HCT116 (cell line): ENCODE measurements at regions not wholly inside any gene's neighbourhood (a gene's known extent, or its start where the extent isn't known, plus 50 kb on each side); places are given as distances from the start of the nearest gene placed in this dataset.

ENCODE experiments used
- CBX3 ChIP-seq: IDR thresholded peaks from 2 replicates; pipeline ENCODE4 v1.6.1; 2012; ENCODE audit warnings: low read depth
- CEBPB ChIP-seq: IDR thresholded peaks from 2 replicates; pipeline ENCODE4 v1.6.1; 2012; ENCODE audit warnings: low read depth
- EZH2 ChIP-seq: fragments of 200-600 bp; sonication (generic); IDR thresholded peaks from 2 replicates; pipeline ENCODE4 v1.6.1; 2017; ENCODE audit warnings: antibody characterized with exemption, mixed run types
- EZH2phosphoT487 ChIP-seq: fragments of 200-600 bp; IDR thresholded peaks from 2 replicates; pipeline ENCODE4 v1.6.1; 2018; ENCODE audit warnings: antibody characterized with exemption, borderline replicate concordance
- POLR2A ChIP-seq: IDR thresholded peaks from 2 replicates; pipeline ENCODE4 v1.7.0; 2011; ENCODE audit warnings: borderline replicate concordance; ENCODE audit not compliant: insufficient read depth, insufficient read length; ENCODE audit errors: extremely low read depth
- RAD21 ChIP-seq: IDR thresholded peaks from 2 replicates; pipeline ENCODE4 v1.6.1; 2012; ENCODE audit warnings: low read depth, mild to moderate bottlenecking
- SIN3A ChIP-seq: IDR thresholded peaks from 2 replicates; pipeline ENCODE4 v1.6.1; 2012; ENCODE audit warnings: low read depth
- SRF ChIP-seq: IDR thresholded peaks from 2 replicates; pipeline ENCODE4 v1.6.1; 2012; ENCODE audit warnings: low read depth
- YY1 ChIP-seq: IDR thresholded peaks from 2 replicates; pipeline ENCODE4 v1.6.1; 2011; ENCODE audit warnings: low read length, low read depth, moderate library complexity, mild to moderate bottlenecking; ENCODE audit not compliant: insufficient replicate concordance; ENCODE audit errors: extremely low read depth
- ZNF274 ChIP-seq: fragments of 200-500 bp; sonication (Bioruptor generic); IDR thresholded peaks from 2 replicates; pipeline ENCODE4 v1.6.1; 2014; ENCODE audit warnings: mild to moderate bottlenecking, low read depth, low read length, inconsistent platforms
- TF ChIP-seq, protein P1 (sequence below), 3 experiments: fragments of 200-600 bp in 1 of 3; sonication (generic) in 1 of 3; IDR thresholded peaks in 2 of 3; conservative IDR thresholded peaks in 1 of 3; 2 replicates each; pipeline ENCODE4 v1.5.1; 2012 to 2017; ENCODE audit warnings: low read depth in 2 of 3, low read length in 2 of 3, antibody characterized with exemption in 1 of 3, borderline replicate concordance in 1 of 3, control low read depth in 1 of 3, mild to moderate bottlenecking in 1 of 3, mixed read lengths in 1 of 3, mixed run types in 1 of 3, moderate library complexity in 1 of 3; ENCODE audit not compliant: insufficient read depth in 1 of 3
- TF ChIP-seq, protein P2 (sequence below): IDR thresholded peaks from 2 replicates; pipeline ENCODE4 v1.6.1; 2012
- TF ChIP-seq, protein P3 (sequence below): IDR thresholded peaks from 2 replicates; pipeline ENCODE4 v1.6.1; 2012; ENCODE audit warnings: low read depth
- TF ChIP-seq, protein P4 (sequence below): IDR thresholded peaks from 2 replicates; pipeline ENCODE4 v1.6.1; 2011; ENCODE audit warnings: mild to moderate bottlenecking, low read length, moderate library complexity; ENCODE audit not compliant: insufficient replicate concordance; ENCODE audit errors: extremely low read depth

DNA sequence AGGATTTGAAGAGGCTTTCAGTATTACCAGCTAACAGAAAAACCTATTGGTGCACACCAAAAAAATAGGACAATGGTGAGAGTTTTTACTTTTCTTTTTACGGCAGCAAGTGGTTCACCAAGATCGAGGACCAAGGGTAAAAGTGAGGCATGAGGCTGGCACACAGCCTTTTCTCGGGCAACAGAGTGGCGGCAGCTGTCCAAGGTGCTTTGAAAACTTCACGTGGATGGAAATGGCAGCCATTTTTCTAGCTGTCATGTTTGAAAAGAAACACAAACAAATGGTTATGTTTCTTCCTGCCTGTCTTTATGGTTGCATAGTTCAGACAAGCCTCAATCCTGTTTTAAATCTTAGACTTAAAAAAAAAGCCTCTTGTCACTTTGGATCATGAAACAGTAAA lies 812.5 kb upstream of the CHAC2 start:
- TF ChIP-seq, protein P1, sequence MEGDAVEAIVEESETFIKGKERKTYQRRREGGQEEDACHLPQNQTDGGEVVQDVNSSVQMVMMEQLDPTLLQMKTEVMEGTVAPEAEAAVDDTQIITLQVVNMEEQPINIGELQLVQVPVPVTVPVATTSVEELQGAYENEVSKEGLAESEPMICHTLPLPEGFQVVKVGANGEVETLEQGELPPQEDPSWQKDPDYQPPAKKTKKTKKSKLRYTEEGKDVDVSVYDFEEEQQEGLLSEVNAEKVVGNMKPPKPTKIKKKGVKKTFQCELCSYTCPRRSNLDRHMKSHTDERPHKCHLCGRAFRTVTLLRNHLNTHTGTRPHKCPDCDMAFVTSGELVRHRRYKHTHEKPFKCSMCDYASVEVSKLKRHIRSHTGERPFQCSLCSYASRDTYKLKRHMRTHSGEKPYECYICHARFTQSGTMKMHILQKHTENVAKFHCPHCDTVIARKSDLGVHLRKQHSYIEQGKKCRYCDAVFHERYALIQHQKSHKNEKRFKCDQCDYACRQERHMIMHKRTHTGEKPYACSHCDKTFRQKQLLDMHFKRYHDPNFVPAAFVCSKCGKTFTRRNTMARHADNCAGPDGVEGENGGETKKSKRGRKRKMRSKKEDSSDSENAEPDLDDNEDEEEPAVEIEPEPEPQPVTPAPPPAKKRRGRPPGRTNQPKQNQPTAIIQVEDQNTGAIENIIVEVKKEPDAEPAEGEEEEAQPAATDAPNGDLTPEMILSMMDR (IDR thresholded peaks at IDR 0.05 in 2 of 3, conservative IDR thresholded peaks at IDR 0.05 in 1 of 3; ENCODE audit: borderline replicate concordance in 1 of 3, insufficient read depth in 1 of 3, low read depth in 2 of 3, low read length in 2 of 3): no peak
- TF ChIP-seq YY1 (no peak), POLR2A (no peak), RAD21 (no peak), CBX3 (no peak), SIN3A (no peak), ZNF274 (no peak), EZH2 (no peak), SRF (no peak), EZH2phosphoT487 (no peak), CEBPB (no peak)
- TF ChIP-seq, protein P2, sequence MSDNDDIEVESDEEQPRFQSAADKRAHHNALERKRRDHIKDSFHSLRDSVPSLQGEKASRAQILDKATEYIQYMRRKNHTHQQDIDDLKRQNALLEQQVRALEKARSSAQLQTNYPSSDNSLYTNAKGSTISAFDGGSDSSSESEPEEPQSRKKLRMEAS: no peak
- TF ChIP-seq, protein P3, sequence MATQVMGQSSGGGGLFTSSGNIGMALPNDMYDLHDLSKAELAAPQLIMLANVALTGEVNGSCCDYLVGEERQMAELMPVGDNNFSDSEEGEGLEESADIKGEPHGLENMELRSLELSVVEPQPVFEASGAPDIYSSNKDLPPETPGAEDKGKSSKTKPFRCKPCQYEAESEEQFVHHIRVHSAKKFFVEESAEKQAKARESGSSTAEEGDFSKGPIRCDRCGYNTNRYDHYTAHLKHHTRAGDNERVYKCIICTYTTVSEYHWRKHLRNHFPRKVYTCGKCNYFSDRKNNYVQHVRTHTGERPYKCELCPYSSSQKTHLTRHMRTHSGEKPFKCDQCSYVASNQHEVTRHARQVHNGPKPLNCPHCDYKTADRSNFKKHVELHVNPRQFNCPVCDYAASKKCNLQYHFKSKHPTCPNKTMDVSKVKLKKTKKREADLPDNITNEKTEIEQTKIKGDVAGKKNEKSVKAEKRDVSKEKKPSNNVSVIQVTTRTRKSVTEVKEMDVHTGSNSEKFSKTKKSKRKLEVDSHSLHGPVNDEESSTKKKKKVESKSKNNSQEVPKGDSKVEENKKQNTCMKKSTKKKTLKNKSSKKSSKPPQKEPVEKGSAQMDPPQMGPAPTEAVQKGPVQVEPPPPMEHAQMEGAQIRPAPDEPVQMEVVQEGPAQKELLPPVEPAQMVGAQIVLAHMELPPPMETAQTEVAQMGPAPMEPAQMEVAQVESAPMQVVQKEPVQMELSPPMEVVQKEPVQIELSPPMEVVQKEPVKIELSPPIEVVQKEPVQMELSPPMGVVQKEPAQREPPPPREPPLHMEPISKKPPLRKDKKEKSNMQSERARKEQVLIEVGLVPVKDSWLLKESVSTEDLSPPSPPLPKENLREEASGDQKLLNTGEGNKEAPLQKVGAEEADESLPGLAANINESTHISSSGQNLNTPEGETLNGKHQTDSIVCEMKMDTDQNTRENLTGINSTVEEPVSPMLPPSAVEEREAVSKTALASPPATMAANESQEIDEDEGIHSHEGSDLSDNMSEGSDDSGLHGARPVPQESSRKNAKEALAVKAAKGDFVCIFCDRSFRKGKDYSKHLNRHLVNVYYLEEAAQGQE: peak; percentile 43
- TF ChIP-seq, protein P4, sequence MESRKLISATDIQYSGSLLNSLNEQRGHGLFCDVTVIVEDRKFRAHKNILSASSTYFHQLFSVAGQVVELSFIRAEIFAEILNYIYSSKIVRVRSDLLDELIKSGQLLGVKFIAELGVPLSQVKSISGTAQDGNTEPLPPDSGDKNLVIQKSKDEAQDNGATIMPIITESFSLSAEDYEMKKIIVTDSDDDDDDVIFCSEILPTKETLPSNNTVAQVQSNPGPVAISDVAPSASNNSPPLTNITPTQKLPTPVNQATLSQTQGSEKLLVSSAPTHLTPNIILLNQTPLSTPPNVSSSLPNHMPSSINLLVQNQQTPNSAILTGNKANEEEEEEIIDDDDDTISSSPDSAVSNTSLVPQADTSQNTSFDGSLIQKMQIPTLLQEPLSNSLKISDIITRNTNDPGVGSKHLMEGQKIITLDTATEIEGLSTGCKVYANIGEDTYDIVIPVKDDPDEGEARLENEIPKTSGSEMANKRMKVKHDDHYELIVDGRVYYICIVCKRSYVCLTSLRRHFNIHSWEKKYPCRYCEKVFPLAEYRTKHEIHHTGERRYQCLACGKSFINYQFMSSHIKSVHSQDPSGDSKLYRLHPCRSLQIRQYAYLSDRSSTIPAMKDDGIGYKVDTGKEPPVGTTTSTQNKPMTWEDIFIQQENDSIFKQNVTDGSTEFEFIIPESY: no peak
